ENCODE measurements at regions not wholly inside any gene's neighbourhood (a gene's known extent, or its start where the extent isn't known, plus 50 kb on each side); places are given as distances from the start of the nearest gene placed in this dataset.

- no peaks in the 10 kb centered on the region for H3K9me2 ChIP-seq (replicated peaks; ENCODE audit: insufficient read depth, low read length)
- H3K27ac ChIP-seq (ENCODE audit: low read depth, low read length), result no peak overlapping the region
- H3K9ac ChIP-seq (ENCODE audit: low read length), result no peak overlapping the region
- H3K27me3 ChIP-seq (ENCODE audit: low read length), result no peaks in the 10 kb centered on the region
- H3K4me3 ChIP-seq (ENCODE audit: insufficient read depth, low read length, poor library complexity, severe bottlenecking), result no peak overlapping the region
- H3K4me2 ChIP-seq (ENCODE audit: low read depth, low read length, poor library complexity, severe bottlenecking), result no peak overlapping the region
- H3K9me3 ChIP-seq (ENCODE audit: insufficient read depth, low read length), result peaks cover 2% of the 10 kb centered on the region; the same call in 1 of the 2 replicates
- TF ChIP-seq EZH2phosphoT487 (conservative IDR thresholded peaks at IDR 0.05; ENCODE audit: low read length) (no peak), CTCF (IDR thresholded peaks at IDR 0.05; ENCODE audit: insufficient read depth, low read length, poor library complexity, severe bottlenecking) (no peak)
- H3K79me2 ChIP-seq (ENCODE audit: insufficient read depth, low read length), result no peaks in the 10 kb centered on the region
- H4K20me1 ChIP-seq (ENCODE audit: low read depth, low read length), result no peaks in the 10 kb centered on the region
- H3F3A ChIP-seq (ENCODE audit: insufficient read depth), result no peaks in the 10 kb centered on the region
- no peak overlapping the region for H2AFZ ChIP-seq (ENCODE audit: low read depth, low read length, severe bottlenecking)
- no peaks in the 10 kb centered on the region for H3K36me3 ChIP-seq (ENCODE audit: low read length)
Observed at GRCh38 chr6:106880952-106881351, 93.6 kb downstream of the CD24 start.

DNA sequence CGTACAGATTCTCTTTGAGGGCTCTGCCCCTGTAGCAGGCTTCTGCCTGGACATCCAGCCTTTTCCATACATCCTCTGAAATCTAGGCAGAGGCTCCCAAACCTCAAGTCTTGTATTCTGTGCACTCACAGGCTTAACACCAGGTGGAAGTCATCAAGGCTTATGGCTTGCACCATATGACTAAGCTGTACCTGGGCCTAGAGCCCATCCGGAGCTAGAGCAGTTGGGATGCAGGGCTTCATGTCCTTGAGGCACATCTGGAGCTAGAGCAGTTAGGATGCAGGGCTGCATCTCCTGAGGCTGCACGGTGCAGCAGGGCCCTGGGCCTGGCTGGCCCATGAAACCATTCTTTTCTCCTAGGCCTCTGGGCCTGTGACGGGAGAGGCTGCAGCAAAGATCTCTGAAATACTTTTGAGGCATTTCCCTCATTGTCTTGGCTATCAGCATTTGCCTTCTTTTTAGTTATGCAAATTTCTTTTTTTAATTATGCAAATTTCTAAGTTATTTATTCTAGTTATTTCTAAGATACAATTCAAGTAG is 98.7 kb downstream of the CD24 start:
- Histone ChIP-seq H4K20me1 (ENCODE audit: low read depth, low read length) (no peaks in the 10 kb centered on the region), H3F3A (ENCODE audit: insufficient read depth) (no peaks in the 10 kb centered on the region), H3K27ac (ENCODE audit: low read depth, low read length) (no peak overlapping the region), H3K27me3 (ENCODE audit: low read length) (no peaks in the 10 kb centered on the region), H3K9ac (ENCODE audit: low read length) (no peak overlapping the region), H3K36me3 (ENCODE audit: low read length) (no peaks in the 10 kb centered on the region), H3K79me2 (ENCODE audit: insufficient read depth, low read length) (no peaks in the 10 kb centered on the region), H3K9me3 (ENCODE audit: insufficient read depth, low read length) (peaks cover 7% of the 10 kb centered on the region; the same call in 1 of the 2 replicates), H3K9me2 (replicated peaks; ENCODE audit: insufficient read depth, low read length) (no peaks in the 10 kb centered on the region), H2AFZ (ENCODE audit: low read depth, low read length, severe bottlenecking) (no peak overlapping the region), H3K4me2 (ENCODE audit: low read depth, low read length, poor library complexity, severe bottlenecking) (no peak overlapping the region), H3K4me3 (ENCODE audit: insufficient read depth, low read length, poor library complexity, severe bottlenecking) (no peak overlapping the region)
- TF ChIP-seq EZH2phosphoT487 (conservative IDR thresholded peaks at IDR 0.05; ENCODE audit: low read length) (no peak), CTCF (IDR thresholded peaks at IDR 0.05; ENCODE audit: insufficient read depth, low read length, poor library complexity, severe bottlenecking) (no peak)

GRCh38 chr6:106874481-106874880 is 100.0 kb downstream of the CD24 start:
- H3K4me2 ChIP-seq (ENCODE audit: low read depth, low read length, poor library complexity, severe bottlenecking), result no peak overlapping the region
- H3K79me2 ChIP-seq (ENCODE audit: insufficient read depth, low read length), result no peaks in the 10 kb centered on the region
- H3K4me3 ChIP-seq (ENCODE audit: insufficient read depth, low read length, poor library complexity, severe bottlenecking), result no peak overlapping the region
- TF ChIP-seq EZH2phosphoT487 (conservative IDR thresholded peaks at IDR 0.05; ENCODE audit: low read length), result no peak
- no peak for TF ChIP-seq CTCF (IDR thresholded peaks at IDR 0.05; ENCODE audit: insufficient read depth, low read length, poor library complexity, severe bottlenecking)
- no peaks in the 10 kb centered on the region for H3K27me3 ChIP-seq (ENCODE audit: low read length)
- no peak overlapping the region for H3K27ac ChIP-seq (ENCODE audit: low read depth, low read length)
- no peak overlapping the region for H3K9ac ChIP-seq (ENCODE audit: low read length)
- H3K9me2 ChIP-seq (replicated peaks; ENCODE audit: insufficient read depth, low read length), result no peaks in the 10 kb centered on the region
- H2AFZ ChIP-seq (ENCODE audit: low read depth, low read length, severe bottlenecking), result no peak overlapping the region
- no peaks in the 10 kb centered on the region for H3K36me3 ChIP-seq (ENCODE audit: low read length)
- H3F3A ChIP-seq (ENCODE audit: insufficient read depth), result no peaks in the 10 kb centered on the region
- H4K20me1 ChIP-seq (ENCODE audit: low read depth, low read length), result no peaks in the 10 kb centered on the region
- peaks cover 7% of the 10 kb centered on the region; the same call in 1 of the 2 replicates for H3K9me3 ChIP-seq (ENCODE audit: insufficient read depth, low read length)

Data from SU-DHL-6 (cell line).